Skin epidermis (tissue), 12 donors: ENCODE measurements at regions not wholly inside any gene's neighbourhood (a gene's known extent, or its start where the extent isn't known, plus 50 kb on each side); places are given as distances from the start of the nearest gene placed in this dataset.
"Not testable (repeated sequence)": the region's sequence is repeated elsewhere in the genome, so short reads cannot be mapped to it uniquely, and the experiment has no call there.

Source experiments
- H3K27ac ChIP-seq, 21 experiments: fragments of 200-600 bp; sonication (generic) in 11 of 21; one replicate each; pipeline ENCODE4 v1.5.0; 2020; ENCODE audit warnings: mild to moderate bottlenecking in 3 of 21, inconsistent platforms in 2 of 21, moderate library complexity in 2 of 21
- H3K4me3 ChIP-seq, 7 experiments: fragments of 200-600 bp; sonication (generic) in 2 of 7; one replicate each; pipeline ENCODE4 v1.5.0; 2020; ENCODE audit warnings: inconsistent platforms in 2 of 7, mild to moderate bottlenecking in 2 of 7, moderate library complexity in 1 of 7

DNA sequence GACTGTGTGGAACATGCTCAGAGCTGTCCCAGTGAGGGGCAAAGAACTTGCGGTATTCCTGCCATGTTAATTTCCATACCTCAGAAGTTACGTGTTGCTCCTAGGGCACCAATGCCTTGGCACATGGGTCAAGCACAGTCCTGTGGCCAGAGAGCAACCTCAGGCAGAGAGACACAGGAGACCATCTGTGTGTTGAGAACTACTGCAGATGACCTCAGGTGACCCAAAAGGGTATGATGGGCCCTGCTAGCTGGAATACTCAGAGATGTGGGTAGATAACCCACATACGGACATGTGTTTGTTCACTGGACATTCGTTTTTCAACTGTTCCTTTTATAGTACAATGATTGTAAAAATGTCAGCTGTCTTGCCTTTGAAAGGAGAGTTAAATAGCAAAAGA lies 71.5 kb upstream of the BMP2 start:
- H3K4me3 ChIP-seq, result no peak overlapping the region
- H3K27ac ChIP-seq, result no peak overlapping the region

DNA sequence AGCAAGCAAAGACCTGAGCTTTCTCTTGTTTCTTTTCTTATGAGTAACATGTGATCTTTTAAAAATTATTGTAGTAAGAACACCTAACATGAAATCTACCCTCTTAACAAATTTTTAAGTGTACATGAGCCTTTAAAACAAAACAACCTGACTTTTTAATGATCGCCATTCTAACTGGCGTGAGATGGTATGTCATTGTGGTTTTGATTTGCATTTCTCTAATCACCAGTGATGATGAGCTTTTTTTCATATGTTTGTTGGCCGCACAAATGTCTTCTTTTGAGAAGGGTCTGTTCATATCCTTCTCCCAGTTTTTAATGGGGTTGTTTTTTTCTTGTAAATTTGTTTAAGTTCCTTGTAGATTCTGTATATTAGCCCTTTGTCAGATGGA lies 73.7 kb upstream of the BMP2 start:
- not testable (repeated sequence) for H3K4me3 ChIP-seq, H3K27ac ChIP-seq

DNA sequence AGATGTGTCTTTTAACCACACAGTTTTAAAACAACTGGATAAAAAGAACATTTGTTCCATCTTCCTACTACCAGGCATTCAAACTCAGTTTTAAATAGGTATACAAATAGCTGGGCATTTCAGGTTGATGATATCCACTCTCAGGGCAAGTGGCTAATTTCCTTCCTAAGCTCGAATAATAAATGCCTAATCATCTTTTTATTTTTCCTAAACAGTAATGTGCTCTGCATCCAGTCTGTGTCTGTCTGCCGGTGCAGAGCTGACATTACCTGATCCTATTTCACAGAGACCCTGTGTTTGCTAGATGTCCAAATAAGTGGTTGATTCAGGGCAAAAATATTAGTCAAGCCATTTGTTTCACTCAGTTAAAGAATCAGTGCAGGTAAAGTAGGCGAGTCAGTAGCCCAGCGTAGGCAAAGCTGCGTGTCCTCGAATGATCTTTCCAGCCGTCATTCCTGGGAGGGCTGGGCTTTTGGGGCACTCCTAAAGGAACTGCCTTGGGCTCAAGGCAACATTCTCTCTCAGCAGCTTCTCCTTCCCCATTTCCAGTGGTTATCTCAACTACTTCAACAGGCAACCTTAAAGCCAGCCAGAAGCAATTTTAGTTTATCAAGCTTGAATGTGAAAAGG lies 74.2 kb upstream of the BMP2 start:
- Histone ChIP-seq H3K27ac (no peak overlapping the region), H3K4me3 (no peak overlapping the region)

DNA sequence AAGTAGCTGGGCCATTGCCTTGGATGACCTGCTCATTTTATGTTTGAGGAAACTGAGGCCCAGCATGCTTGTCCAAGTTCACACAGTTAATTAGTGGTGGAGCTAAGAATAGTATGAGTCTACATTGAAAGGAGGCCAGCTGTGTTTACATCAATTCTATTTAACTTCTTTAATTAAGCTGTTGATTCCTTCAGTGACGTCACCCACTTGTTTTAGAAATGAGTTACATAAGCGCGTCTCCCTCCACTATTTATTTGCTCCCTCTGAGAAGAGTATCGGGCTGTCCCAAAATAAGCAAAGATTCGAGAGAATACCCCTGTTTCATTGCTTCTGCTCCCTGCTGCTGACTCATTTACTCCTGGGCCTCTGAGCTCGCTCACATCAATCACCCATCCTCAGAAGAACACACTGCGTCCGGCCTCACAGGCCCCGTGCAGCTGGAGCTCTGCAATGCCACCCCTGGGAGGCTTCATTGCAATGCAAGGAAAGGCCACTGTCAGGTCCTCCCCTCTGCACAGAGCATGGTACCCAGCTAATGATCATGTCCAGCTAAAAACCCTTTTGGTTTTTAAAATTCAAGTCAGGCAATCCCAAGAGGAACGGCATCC lies 74.8 kb upstream of the BMP2 start:
- no peak overlapping the region for H3K4me3 ChIP-seq
- H3K27ac ChIP-seq, result no peak overlapping the region

DNA sequence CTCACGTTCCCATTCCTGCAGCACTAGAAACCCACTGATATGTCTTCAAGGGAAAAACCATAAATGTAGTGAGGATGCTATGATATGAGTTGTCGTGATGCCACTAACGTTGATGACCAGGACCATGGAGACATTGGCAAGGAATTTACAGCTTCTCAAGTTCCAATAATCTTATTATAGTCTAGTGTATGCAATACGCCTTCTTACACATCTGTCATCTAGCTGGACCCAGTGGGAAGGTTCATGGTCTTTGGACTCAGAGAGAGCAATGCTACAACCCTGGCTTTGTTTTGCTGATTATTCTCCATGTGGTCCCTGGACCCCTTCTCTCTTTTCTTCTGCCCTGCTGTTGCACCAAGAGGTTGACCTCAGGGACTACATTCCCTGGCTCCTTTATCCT lies 76.0 kb upstream of the BMP2 start:
- Histone ChIP-seq H3K4me3 (no peak overlapping the region), H3K27ac (no peak overlapping the region)

DNA sequence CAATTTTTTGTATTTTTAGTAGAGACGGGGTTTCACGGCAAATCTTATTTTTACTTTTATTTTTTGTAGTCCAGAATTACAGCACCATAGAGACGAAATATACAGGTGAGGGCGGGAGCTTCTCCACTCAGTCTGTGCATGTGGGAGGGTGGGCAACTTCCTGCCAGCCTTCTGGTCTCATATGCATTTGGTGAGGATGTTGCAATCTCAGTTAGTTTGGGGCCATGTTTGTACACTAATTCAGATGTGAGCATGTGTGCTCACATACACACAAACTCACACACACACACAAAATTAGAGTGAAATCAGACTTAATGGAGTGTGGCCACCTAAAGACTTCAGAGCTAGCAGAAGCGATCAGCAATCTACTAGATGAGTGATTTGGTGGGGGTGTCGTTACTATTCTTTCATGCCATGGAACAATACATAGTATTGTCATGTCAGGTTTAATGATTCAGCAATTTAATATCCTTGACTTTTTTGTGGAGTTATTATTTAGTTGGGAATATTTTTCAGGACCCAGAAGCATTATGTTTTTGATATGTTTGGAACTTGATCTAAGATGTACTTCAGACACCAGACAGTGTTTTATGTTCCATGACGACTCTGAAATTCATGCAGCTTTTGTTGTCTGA lies 78.0 kb upstream of the BMP2 start:
- Histone ChIP-seq H3K27ac (no peak overlapping the region), H3K4me3 (no peak overlapping the region)

DNA sequence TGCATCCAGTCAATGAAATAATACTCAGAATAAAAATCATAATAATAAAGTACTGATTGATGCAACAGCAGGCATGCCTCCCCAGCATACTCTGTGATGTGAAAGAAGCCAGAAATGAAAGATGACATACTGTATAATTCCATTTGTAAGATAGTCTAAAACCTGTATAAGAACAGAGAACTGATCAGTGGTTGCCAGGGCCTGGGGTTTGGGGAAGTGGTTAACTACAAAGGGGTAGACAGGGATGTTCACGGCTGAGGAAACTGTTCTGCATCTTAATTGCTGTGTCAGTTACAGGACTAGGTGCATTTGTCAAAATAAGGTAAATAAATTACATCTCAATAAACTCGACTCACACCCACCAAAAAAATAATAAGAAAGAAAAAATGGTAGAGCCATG lies 81.3 kb upstream of the BMP2 start:
- H3K4me3 ChIP-seq, result no peak overlapping the region
- no peak overlapping the region for H3K27ac ChIP-seq

DNA sequence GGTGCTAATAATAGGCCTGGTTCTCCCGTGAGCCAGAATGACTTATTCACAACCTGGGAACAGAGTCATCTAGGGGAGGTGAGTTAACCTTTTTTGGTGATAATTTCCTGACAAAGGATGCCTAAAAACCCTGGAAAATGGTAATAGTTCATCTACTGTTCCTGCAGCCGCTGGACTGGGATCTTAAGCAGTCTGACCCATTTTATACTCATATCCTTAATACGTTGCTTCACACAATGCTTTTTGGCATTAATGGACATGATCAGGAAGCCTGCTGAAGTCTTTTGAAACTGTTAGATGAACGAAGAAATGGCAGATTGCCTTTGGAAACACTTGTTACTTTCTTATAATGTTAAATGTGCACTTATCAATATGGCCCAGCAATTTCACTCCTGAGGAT lies 81.9 kb upstream of the BMP2 start:
- H3K4me3 ChIP-seq, result no peak overlapping the region
- no peak overlapping the region for H3K27ac ChIP-seq

DNA sequence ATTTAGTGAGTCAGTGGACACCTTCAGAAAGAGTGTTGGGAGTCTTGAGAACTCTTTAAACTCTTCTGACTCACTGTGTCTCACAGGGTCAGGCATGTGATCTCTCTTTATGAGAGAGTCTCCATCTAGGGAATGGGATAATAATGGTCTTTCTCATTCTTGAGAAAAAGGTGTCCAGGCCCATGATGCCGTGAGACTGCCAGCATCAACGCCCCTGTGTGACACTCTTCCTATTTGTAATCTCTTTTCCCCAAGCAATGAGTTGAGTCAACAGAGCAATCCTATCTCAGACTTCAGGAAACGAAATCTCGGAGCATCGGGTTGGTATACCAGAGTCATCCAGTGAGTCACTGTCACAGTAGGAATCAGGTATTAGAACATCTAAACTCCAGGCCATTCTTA lies 82.3 kb upstream of the BMP2 start:
- Histone ChIP-seq H3K4me3 (no peak overlapping the region), H3K27ac (no peak overlapping the region)

DNA sequence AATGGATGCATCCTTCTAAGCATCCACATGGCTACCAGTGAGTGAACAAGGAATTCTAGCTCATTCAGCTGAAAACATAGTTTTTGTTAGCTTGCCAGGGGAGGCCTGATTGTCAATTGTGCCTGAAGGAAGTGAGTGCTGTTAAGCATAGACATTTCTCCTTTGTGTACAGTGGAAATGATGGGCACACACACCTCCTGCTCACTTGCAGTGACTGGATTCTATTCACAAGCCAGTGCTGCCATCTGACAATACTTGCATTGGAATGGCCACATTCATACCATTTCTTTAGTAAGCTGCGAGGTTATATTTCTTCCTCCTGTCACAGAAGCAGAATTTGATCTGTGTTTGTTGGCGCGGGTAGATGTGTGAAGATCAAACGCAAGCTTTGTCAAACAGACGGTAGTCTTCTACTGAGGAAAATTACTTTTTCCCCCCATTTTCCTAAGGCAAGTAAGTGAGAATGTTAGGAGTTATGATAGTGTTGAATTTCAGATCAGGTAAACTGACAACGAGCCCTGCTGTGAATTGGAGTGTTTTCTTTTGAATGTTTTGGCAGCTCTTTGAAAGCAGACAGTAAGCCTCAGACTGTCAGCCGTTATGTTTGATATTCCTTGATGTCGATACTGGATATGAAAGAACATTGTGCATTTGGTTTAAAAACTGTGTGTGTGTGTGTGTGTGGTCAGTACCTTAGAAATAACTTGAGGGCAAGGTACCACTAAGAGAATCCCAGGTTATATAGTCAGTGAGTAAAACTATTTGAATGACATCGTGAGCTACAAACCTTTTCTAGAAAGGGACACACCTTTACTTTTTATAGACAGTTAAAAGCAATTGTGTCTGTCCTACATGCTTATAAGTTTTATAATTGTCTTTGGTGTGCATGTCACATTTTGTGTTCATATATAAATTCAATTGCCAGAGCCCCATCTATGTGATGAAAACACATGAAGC lies 84.2 kb upstream of the BMP2 start:
- no peak overlapping the region for H3K4me3 ChIP-seq
- H3K27ac ChIP-seq, result no peak overlapping the region

DNA sequence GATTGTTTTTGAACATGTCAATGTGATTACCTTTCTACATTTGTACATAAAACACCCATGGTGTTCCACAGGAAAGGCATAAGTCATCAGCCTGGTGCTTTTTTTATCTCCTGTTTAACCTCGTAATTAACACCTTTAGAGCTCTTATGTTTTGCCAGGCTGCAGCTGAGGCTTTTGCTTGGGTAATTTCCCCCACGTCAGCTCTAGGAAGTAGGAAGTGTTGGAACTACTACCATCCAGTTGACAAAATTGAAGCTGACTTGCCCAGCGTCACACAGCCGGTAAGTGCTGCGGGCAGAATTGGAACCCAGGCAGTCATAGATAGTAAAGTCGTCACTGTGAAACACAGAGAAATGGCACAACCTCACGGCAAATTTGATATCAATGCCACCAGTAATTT lies 86.6 kb upstream of the BMP2 start:
- no peak overlapping the region for H3K27ac ChIP-seq
- H3K4me3 ChIP-seq, result no peak overlapping the region

DNA sequence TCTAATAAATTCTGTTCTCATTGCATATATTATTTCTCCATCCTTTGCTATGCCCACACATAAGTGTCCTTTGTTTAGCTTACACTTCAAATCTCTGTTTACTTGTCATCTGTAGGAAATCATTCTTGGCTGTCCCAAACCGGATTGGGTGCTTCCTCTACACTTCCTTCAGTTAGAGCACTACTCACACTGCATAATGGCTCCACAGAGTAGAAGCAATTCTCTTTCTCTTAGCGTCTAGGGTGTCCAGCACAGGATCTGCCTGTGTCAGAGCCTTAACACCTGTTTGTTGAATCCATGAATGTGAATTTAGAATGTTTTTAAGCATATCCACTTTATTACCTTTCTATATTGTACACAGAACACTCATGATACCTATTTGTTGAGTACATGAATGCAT lies 87.0 kb upstream of the BMP2 start:
- Histone ChIP-seq H3K27ac (no peak overlapping the region), H3K4me3 (no peak overlapping the region)

DNA sequence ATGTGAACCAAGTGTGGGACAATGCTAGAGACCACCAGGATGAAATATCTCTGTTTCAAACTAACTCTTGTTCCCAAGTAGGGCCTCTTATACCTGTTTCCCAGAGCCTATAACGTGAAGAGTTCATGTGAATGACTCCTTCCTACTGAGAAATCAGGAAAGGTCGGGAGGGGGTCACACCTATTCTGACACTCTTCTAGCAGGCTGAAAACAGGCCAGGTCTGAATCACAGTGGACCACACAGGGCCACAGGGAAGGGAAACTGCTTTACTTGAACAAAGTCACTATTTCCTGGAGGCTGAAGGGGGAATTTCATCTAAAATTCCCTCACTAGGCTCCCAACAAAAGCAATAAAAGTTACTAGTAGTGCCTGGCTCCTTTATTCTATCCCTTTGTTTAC lies 88.4 kb upstream of the BMP2 start:
- Histone ChIP-seq H3K27ac (no peak overlapping the region), H3K4me3 (no peak overlapping the region)

DNA sequence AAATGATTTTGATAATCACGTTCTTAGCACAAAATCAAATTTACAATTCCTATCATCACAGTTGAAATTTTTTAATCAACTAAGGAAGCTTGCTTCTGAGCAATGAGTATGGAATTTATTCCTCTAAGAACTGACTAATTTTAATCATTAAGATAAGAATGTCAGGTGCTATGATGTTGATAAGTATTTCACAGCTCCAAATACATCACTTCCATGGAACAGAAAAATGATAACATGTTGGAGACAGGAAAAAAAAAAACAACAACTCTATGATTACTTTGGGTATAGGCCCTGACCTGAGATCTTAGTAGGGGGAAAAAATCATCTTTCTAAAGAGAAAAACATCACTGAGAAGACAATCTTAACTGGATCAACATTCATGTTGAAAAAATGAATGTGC lies 89.4 kb upstream of the BMP2 start:
- no peak overlapping the region for H3K27ac ChIP-seq
- no peak overlapping the region for H3K4me3 ChIP-seq

DNA sequence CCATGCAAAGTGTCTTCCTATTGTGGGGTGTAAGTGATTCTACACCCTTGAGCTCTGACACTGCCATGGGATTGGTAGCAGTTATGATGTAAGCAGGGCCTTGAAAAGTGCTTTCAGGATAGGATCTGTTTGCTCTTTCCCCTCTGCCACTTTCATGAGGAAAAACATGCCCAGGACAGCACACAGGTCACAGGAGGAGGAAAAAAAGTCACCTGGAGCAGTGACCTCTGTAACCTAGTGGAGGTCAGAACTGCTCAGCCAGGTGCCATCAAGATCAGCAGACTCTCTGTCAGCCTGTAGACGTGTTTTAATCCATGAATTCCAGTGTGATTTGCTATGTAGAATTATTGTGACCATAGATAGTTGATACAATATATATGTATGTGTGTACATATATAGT lies 92.7 kb upstream of the BMP2 start:
- no peak overlapping the region for H3K27ac ChIP-seq
- H3K4me3 ChIP-seq, result no peak overlapping the region

DNA sequence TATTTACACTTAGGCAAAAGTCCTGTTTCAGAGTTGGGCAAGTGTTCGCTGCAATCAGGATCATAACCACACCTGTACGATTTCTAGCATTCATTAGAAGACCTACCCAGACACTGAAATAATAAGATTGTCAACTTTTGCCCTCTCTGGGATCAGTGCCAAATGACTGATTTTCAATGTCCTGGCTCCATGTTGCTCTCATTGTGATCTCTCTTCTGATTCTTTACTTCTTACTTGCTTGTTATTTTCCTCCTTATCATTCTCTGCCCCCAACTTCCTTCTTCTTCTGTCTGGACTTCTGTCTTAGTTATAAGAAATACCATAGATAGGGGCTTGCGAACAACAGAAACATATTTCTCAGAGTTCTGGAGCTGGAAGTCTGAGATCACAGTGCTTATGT lies 94.4 kb upstream of the BMP2 start:
- Histone ChIP-seq H3K4me3 (no peak overlapping the region), H3K27ac (no peak overlapping the region)

DNA sequence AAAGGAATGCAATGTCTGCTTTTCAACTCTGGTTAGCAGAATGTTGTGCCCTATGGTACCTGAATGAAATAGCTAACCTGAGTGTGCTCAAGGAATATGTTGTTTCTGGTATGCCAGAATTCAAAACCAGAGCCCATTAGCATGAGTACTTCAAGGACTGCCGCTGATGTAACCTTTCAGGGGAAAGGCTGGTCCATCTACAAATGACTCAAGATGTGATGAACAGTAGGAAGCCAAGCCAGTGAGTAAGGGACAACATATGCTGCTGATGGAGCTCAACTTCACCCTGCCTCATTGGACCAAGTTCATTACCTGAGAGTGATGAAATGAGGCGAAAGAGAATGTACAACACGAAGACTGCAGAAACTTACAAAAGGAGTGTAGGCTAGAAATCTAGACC lies 95.7 kb upstream of the BMP2 start:
- Histone ChIP-seq H3K27ac (no peak overlapping the region), H3K4me3 (no peak overlapping the region)

DNA sequence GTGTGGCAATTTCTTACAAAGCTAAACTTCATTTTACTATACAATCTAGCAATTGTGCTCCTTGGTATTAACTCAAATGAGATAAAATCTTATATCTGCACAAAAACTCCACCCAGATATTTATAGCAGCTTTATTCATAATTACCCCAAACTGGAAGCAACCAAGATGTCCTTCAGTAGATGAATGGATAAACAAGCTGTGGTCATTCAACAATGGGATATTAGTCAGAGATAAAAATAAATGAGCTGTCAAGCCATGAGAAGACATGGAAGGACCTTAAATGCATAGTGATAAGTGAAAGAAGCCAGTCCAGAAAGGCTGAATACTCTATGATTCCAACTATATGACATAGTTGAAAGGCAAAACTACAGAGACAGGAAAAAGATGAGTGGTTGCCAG lies 98.9 kb upstream of the BMP2 start:
- H3K4me3 ChIP-seq, result no peak overlapping the region

DNA sequence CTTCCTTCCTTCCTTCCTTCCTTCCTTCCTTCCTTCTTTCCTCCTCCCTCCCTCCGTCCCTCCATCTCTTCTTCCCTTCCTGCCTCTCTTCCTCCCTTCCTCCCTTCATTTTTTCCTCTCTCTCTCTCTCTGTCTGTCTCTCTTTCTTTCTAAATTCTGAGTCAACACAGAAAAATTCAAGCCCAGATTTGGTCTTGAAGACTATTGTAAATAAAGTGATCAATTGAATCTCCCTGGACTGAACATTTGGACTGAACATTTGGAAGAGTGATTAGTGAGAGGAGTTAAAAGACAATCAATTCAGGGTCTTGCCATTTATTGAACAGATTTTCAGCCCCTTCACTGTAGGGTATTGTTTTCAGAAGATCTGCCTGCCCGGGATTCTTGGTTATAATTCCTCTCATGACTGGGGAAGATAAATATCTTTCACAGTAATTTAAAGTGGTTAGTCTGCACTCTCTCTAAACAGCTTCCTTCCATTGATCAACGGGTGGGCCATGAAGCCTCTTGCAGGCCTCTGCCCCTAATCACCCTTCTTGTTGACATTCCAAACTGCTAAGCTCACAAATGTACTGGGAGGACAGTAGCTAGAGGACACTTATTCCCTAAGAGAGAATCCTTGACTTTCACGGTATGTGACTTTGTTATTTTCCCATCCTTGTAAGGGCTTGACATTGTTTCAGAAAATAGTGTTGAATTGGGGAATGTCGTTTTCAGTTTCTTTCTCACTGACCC lies 101.7 kb upstream of the BMP2 start:
- Histone ChIP-seq H3K4me3 (no peak overlapping the region), H3K27ac (peak overlapping the region in 1 of 21 experiments; percentile 54)

More for the DNA sequence above, 98.9 kb upstream of the BMP2 start:
- no peak overlapping the region for H3K27ac ChIP-seq

DNA sequence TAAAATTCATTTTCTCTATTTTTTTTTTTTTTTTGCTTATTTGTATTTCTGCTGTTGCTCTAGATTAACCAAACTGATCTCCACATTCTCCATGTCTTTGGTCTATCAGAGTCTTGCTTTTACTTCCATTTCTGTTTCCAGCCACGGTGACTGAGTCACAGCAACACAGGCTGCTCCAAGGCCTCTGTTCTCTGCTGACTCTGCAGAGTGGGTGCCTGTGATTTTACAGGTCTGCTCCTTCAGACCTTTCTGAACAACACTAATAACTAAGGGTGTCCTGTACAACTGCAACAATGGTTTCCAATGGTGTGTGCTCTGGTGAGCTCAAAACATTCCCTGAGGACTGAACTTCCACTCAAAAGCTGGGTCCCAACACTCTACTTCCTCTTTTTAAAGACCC lies 102.3 kb upstream of the BMP2 start:
- peak overlapping the region in 1 of 21 experiments; percentile 54 for H3K27ac ChIP-seq
- H3K4me3 ChIP-seq, result no peak overlapping the region
